BJ (cell line): ENCODE measurements at regions not wholly inside any gene's neighbourhood (a gene's known extent, or its start where the extent isn't known, plus 50 kb on each side); places are given as distances from the start of the nearest gene placed in this dataset.

Experiments used
- CTCF ChIA-PET: fragments of 350-600 bp; formaldehyde crosslinking; extraction: SDS; loops from one replicate; lab custom pipeline; 2021; ENCODE audit warnings: antibody characterized with exemption, inconsistent platforms; lab: Yijun Ruan, JAX
- POLR2A ChIA-PET: fragments of 300-600 bp; sonication (Branson Sonifier 250); formaldehyde crosslinking; extraction: SDS; loops from one replicate; lab custom pipeline; 2021; ENCODE audit warnings: antibody characterized with exemption; lab: Charles Lee
- DNase-seq: peaks from one replicate; pipeline ENCODE4 v3.0.0-alpha.2; 2011; ENCODE audit warnings: low read depth
- H3K27me3 ChIP-seq: 2 replicates; pipeline ENCODE4 v1.6.0; 2011; ENCODE audit warnings: low read length; ENCODE audit not compliant: control insufficient read depth, insufficient read depth
- H3K36me3 ChIP-seq: 2 replicates; pipeline ENCODE4 v1.5.1; 2011; ENCODE audit warnings: low read length; ENCODE audit not compliant: control insufficient read depth, insufficient read depth
- H3K4me3 ChIP-seq: 2 replicates; pipeline ENCODE4 v1.5.1; 2011; ENCODE audit warnings: low read depth, mild to moderate bottlenecking, control low read depth, low read length
- TF ChIP-seq, protein P1 (sequence below): IDR thresholded peaks from 2 replicates; pipeline ENCODE4 v1.5.1; 2011; ENCODE audit warnings: low read depth, mild to moderate bottlenecking, control low read depth, inconsistent platforms, low read length, moderate library complexity; ENCODE audit not compliant: insufficient read depth

DNA sequence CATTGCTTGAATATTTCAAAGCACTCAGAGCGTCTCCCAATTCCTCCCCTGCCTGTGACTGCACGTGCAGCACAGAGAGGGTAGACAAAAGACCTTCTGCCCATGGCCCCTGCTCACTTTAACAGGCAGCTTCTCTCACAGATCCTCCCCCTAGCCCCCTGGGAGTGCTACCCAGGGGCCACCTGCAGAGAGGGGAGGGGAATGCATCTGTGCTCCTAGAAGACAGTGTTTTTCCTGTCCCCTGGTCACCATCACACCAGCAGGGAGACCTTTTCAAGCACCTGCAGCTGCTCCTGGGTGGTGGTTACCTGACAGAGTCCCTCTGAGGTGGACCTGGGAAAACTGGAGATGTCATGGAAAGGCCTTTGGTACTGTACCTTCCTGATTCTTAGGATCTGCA is 56.7 kb upstream of the PRR23C start:
- H3K36me3 ChIP-seq = no peaks in the 10 kb centered on the region
- H3K27me3 ChIP-seq = peaks cover 3% of the 10 kb centered on the region; the same call in 1 of the 2 replicates
- H3K4me3 ChIP-seq = no peak overlapping the region
- DNase-seq = no peak
- CTCF ChIA-PET = interaction anchor here (0.7 to 2.1 kb wide), 3 partner anchors 10 to 229 kb away, joined by 3 to 18 read pairs (median 3); no protein-coding TSS in a partner anchor
- TF ChIP-seq, protein P1, sequence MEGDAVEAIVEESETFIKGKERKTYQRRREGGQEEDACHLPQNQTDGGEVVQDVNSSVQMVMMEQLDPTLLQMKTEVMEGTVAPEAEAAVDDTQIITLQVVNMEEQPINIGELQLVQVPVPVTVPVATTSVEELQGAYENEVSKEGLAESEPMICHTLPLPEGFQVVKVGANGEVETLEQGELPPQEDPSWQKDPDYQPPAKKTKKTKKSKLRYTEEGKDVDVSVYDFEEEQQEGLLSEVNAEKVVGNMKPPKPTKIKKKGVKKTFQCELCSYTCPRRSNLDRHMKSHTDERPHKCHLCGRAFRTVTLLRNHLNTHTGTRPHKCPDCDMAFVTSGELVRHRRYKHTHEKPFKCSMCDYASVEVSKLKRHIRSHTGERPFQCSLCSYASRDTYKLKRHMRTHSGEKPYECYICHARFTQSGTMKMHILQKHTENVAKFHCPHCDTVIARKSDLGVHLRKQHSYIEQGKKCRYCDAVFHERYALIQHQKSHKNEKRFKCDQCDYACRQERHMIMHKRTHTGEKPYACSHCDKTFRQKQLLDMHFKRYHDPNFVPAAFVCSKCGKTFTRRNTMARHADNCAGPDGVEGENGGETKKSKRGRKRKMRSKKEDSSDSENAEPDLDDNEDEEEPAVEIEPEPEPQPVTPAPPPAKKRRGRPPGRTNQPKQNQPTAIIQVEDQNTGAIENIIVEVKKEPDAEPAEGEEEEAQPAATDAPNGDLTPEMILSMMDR = no peak
- POLR2A ChIA-PET = no interaction called here

DNA sequence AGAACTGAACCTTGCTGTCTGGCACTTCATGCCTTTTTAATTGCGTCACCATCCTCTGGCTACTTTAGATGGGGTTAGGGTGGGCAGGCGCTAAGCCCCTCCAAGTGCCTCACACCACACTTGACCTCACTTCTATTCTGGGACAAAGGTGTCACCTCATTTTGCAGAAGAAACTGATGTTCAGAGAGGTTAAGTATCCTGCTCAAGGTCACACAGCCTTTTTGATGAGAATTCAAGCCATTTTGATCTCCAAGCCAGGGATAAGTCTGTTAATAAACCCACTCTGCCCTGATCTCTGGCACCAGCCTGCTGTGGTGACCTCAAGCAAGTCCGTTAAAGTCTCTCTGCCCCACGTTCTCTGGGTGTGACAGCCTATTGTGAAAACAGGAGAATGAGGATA is 58.8 kb upstream of the PRR23C start:
- H3K4me3 ChIP-seq = no peak overlapping the region
- no peak for DNase-seq
- POLR2A ChIA-PET = no interaction called here
- TF ChIP-seq, protein P1 = no peak
- H3K27me3 ChIP-seq = peaks cover 3% of the 10 kb centered on the region
- CTCF ChIA-PET = interaction anchor here (0.6 to 2.1 kb wide), 4 partner anchors 8 to 227 kb away, joined by 3 to 18 read pairs (median 6); no protein-coding TSS in a partner anchor
- no peaks in the 10 kb centered on the region for H3K36me3 ChIP-seq

DNA sequence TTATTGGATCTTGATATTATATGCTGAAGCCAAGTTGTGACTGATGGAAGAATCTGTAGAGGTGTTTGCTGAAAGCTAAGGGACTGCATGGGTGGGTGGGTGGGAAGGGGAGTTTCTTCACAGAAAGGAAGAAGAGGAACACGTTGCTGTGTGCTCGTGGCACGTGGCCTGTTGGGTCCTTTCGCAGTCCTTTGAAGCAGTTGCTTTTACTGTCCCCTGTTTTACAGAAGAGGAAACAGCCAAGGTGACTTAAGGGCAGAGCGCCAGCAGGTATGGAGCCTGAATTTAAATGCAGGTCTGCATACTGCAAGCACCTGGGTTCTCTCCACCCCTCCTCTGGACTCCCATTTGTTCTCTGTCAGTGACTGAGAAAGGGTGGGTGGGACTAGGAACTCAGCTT is 59.4 kb upstream of the PRR23C start:
- POLR2A ChIA-PET = no interaction called here
- CTCF ChIA-PET = no interaction called here

DNA sequence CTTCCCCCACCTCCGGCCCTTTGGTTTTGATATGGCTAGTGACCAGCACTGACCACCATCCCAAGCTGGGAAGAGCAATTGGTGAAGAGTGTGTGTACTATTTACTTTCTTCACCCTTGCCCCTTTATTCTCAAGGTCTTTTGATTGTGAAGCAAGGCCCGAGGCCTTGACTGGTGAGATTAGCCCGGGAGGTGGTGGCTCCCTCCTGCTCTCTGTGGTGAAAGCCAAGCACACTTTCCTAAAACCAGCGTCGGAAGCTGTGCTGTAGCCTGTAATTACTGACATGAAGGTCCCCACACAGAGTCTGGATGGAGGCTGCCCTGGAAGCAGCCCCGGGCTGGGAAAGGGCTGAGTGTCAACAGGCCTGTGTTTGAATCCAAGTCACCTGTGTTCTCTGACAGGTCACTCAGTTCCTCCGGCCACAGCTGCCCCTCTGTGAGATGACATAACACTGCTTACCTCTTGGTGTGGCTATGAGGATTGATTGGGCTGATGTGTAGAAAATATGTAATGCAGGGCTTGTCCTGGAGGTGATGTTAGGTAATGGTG is 60.5 kb upstream of the PRR23C start:
- no peak overlapping the region for H3K4me3 ChIP-seq
- H3K36me3 ChIP-seq = no peaks in the 10 kb centered on the region
- POLR2A ChIA-PET = no interaction called here
- DNase-seq = no peak
- CTCF ChIA-PET = no interaction called here
- TF ChIP-seq, protein P1 = no peak
- peaks cover 7% of the 10 kb centered on the region for H3K27me3 ChIP-seq

More for the DNA sequence above, 59.4 kb upstream of the PRR23C start:
- TF ChIP-seq, protein P1 = no peak
- no peak for DNase-seq
- H3K36me3 ChIP-seq = no peaks in the 10 kb centered on the region
- peaks cover 3% of the 10 kb centered on the region for H3K27me3 ChIP-seq
- no peak overlapping the region for H3K4me3 ChIP-seq

DNA sequence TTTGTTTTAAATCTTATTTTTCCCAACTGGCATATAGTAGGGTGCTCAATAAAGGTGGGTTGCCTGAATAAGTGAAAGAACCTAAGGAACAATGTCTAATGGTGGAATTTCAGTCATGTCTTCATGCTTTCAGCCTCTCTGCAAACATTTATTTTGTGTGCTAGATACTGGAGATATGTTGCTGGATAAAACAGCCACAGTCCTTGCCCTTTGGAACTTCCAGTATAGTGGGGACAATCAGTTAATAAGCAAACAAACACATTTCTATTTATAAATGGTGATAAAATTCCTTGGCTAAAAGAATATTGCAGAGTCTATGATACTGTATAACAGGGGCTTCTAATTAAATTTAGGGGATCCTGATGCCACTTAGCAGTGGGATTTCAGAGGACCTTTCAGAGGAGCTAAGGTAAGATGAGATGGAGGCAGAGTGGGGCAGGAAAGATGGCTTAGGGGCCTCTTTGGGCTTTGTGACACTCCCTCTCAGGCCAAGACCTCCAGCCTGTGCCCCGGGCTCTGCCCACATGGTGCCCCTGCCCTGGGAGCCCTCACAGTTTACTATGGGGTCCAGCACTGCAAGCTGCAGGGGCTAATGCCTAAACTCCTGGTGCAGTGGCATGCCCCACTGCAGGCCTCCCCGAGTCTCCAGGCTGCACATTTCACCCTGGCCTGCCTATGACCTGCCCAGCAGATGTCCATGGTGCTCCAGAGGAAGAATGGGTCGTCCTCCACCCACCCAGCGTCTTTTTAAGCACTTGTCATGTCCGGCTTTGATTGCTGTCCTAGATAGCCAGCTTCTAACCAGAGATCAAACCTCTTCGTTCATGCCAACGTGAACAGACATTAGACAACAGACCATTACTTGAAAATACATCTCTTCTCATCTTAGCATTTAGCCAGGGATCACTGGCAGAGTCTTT is 61.6 kb upstream of the PRR23C start:
- ChIA-PET CTCF (interaction anchor here (1.0 to 8.2 kb wide), 2 partner anchors 213 to 224 kb away, joined by 3 to 189 read pairs; no protein-coding TSS in a partner anchor), POLR2A (no interaction called here)
- Histone ChIP-seq H3K36me3 (no peaks in the 10 kb centered on the region), H3K27me3 (peaks cover 10% of the 10 kb centered on the region), H3K4me3 (no peak overlapping the region)
- TF ChIP-seq, protein P1 = no peak
- DNase-seq = no peak
